Testis (tissue), 2 donors: ENCODE measurements at regions not wholly inside any gene's neighbourhood (a gene's known extent, or its start where the extent isn't known, plus 50 kb on each side); places are given as distances from the start of the nearest gene placed in this dataset.

Experiments
- DNase-seq: peaks from one replicate; pipeline ENCODE4 v3.0.0-alpha.2; 2019
- H3K27ac ChIP-seq, 2 donors: fragments of 200-600 bp; sonication (generic); one replicate each; pipeline ENCODE4 v1.5.1; 2019
- H3K27me3 ChIP-seq: fragments of 200-600 bp; sonication (generic); one replicate; pipeline ENCODE4 v1.5.1; 2019
- H3K36me3 ChIP-seq: fragments of 200-600 bp; sonication (generic); one replicate; pipeline ENCODE4 v1.5.1; 2017; ENCODE audit warnings: low read depth; ENCODE audit errors: missing control alignments
- H3K4me1 ChIP-seq: fragments of 200-600 bp; sonication (generic); one replicate; pipeline ENCODE4 v1.5.1; 2019
- H3K4me3 ChIP-seq, 2 donors: fragments of 200-600 bp; sonication (generic); one replicate each; pipeline ENCODE4 v1.5.1; 2017 to 2019
- H3K9me3 ChIP-seq: fragments of 200-600 bp; sonication (generic); one replicate; pipeline ENCODE4 v1.5.1; 2017
- CTCF ChIP-seq, 3 experiments: fragments of 450-650 bp in 2 of 3; fragments of 200-600 bp in 1 of 3; sonication (generic) in 1 of 3; IDR thresholded peaks; one replicate each; pipeline ENCODE4 v1.5.1; 2016 to 2019; ENCODE audit warnings: antibody characterized with exemption in 3 of 3, mild to moderate bottlenecking in 2 of 3, moderate library complexity in 1 of 3
- POLR2A ChIP-seq: fragments of 450-650 bp; IDR thresholded peaks from one replicate; pipeline ENCODE4 v1.6.1; 2017; ENCODE audit warnings: antibody characterized with exemption, mild to moderate bottlenecking, moderate library complexity
- WGBS, 2 donors: methylation state at CpG; one replicate each; pipeline ENCODE4 v1.1.5; 2018; 5-methylcytosine and 5-hydroxymethylcytosine counted together
- intact Hi-C: fragments of 100-400 bp; cut with DNase I; formaldehyde crosslinking; loops from one replicate; pipeline ENCODE4 v1.15.1; 2023; ENCODE audit warnings: low total_unique reads

- no peak overlapping the region for H3K4me3 ChIP-seq
- intact Hi-C loops, result no loop called here
- WGBS, 2 donors, result 63 to 94% methylated on average over 4 of the region's 4 CpGs
- no peak overlapping the region for H3K27ac ChIP-seq
- TF ChIP-seq POLR2A, result no peak
- no peak for TF ChIP-seq CTCF (IDR thresholded peaks at IDR 0.05)
- no peaks in the 10 kb centered on the region for H3K27me3 ChIP-seq
- no peak for DNase-seq
- no peaks in the 10 kb centered on the region for H3K36me3 ChIP-seq
- no peaks in the 10 kb centered on the region for H3K4me1 ChIP-seq
- no peaks in the 10 kb centered on the region for H3K9me3 ChIP-seq
Measured at GRCh38 chr13:99145461-99145860, 55.2 kb upstream of the UBAC2 start.

- H3K27me3 ChIP-seq, result no peaks in the 10 kb centered on the region
- intact Hi-C loops, result no loop called here
- WGBS, 2 donors, result 69 to 85% methylated on average over 7 of the region's 7 CpGs
- H3K4me3 ChIP-seq, result no peak overlapping the region
- no peaks in the 10 kb centered on the region for H3K4me1 ChIP-seq
- no peaks in the 10 kb centered on the region for H3K36me3 ChIP-seq
- no peak for TF ChIP-seq POLR2A
- no peak for TF ChIP-seq CTCF (IDR thresholded peaks at IDR 0.05)
- H3K27ac ChIP-seq, result no peak overlapping the region
- DNase-seq, result no peak
- H3K9me3 ChIP-seq, result no peaks in the 10 kb centered on the region
Measured at GRCh38 chr13:99150575-99151361, 49.9 kb upstream of the UBAC2 start.
